Activated CD8-positive, alpha-beta T cell treated with anti-CD3 and anti-CD28 coated beads for 36 hours (primary cell): ENCODE measurements at regions not wholly inside any gene's neighbourhood (a gene's known extent, or its start where the extent isn't known, plus 50 kb on each side); places are given as distances from the start of the nearest gene placed in this dataset.

Source experiments
- ATAC-seq: fragments of 200-7000 bp; cut with Tn5 transposase; one replicate; pipeline ENCODE4 v1.10.0; 2021; ENCODE audit warnings: mild to moderate bottlenecking, moderate library complexity
- CTCF ChIA-PET: fragments of 350-600 bp; sonication (Branson Sonifier 250); formaldehyde crosslinking; loops from one replicate; lab custom pipeline; 2021; ENCODE audit warnings: antibody characterized with exemption; lab: Charles Lee
- POLR2A ChIA-PET: fragments of 350-600 bp; sonication (Branson Sonifier 250); formaldehyde crosslinking; loops from one replicate; lab custom pipeline; 2021; ENCODE audit warnings: antibody characterized with exemption; lab: Charles Lee
- DNase-seq: peaks from one replicate; pipeline ENCODE4 v3.0.0-alpha.2; 2020
- H3K27ac Mint-ChIP-seq: one replicate; pipeline ENCODE4 v1.8.0; 2021; ENCODE audit warnings: mild to moderate bottlenecking, mixed read lengths
- H3K27me3 Mint-ChIP-seq: one replicate; pipeline ENCODE4 v1.8.0; 2021; ENCODE audit warnings: mixed read lengths
- H3K36me3 Mint-ChIP-seq: one replicate; pipeline ENCODE4 v1.8.0; 2021; ENCODE audit warnings: low read depth, mixed read lengths
- H3K4me1 Mint-ChIP-seq: one replicate; pipeline ENCODE4 v1.8.0; 2021; ENCODE audit warnings: low read depth, mixed read lengths
- H3K4me3 Mint-ChIP-seq: one replicate; pipeline ENCODE4 v1.8.0; 2021; ENCODE audit warnings: mild to moderate bottlenecking, moderate library complexity, mixed read lengths
- H3K9me3 Mint-ChIP-seq: one replicate; pipeline ENCODE4 v1.8.0; 2021; ENCODE audit warnings: mixed read lengths
- CTCF ChIP-seq: fragments of 200-600 bp; IDR thresholded peaks from one replicate; pipeline ENCODE4 v1.8.0; 2022; ENCODE audit warnings: antibody characterized with exemption, mild to moderate bottlenecking
- intact Hi-C: fragments of 100-400 bp; cut with micrococcal nuclease; formaldehyde crosslinking; loops from one replicate; pipeline ENCODE4 v1.10.0; 2022

- no peaks in the 10 kb centered on the region for H3K9me3 Mint-ChIP-seq
- ATAC-seq (no peak), DNase-seq (no peak)
- intact Hi-C loops, result no loop called here
- H3K27me3 Mint-ChIP-seq, result no peaks in the 10 kb centered on the region
- peaks cover 8% of the 10 kb centered on the region for H3K4me1 Mint-ChIP-seq
- TF ChIP-seq CTCF, result no peak
- ChIA-PET CTCF (no interaction called here), POLR2A (interaction anchor here (0.8 to 0.9 kb wide), 2 partner anchors 10 to 242 kb away, joined by 3 read pairs; no protein-coding TSS in a partner anchor)
- H3K36me3 Mint-ChIP-seq, result no peaks in the 10 kb centered on the region
- no peak overlapping the region for H3K27ac Mint-ChIP-seq
- no peak overlapping the region for H3K4me3 Mint-ChIP-seq
These were observed 727.6 kb downstream of the VRK1 start for GRCh38 chr14:97524589-97525319.

GRCh38 chr14:97527993-97528392 lies 730.8 kb downstream of the VRK1 start:
- no peaks in the 10 kb centered on the region for H3K9me3 Mint-ChIP-seq
- ChIA-PET CTCF (no interaction called here), POLR2A (no interaction called here)
- H3K36me3 Mint-ChIP-seq, result no peaks in the 10 kb centered on the region
- ATAC-seq, result no peak
- H3K4me3 Mint-ChIP-seq, result no peak overlapping the region
- no peak for TF ChIP-seq CTCF
- no peak for DNase-seq
- peaks cover 8% of the 10 kb centered on the region for H3K4me1 Mint-ChIP-seq
- H3K27ac Mint-ChIP-seq, result no peak overlapping the region
- no peaks in the 10 kb centered on the region for H3K27me3 Mint-ChIP-seq
- intact Hi-C loops, result no loop called here

GRCh38 chr14:97532052-97532451 lies 734.9 kb downstream of the VRK1 start:
- ChIA-PET CTCF (no interaction called here), POLR2A (no interaction called here)
- Mint-ChIP-seq H3K9me3 (no peaks in the 10 kb centered on the region), H3K27me3 (no peaks in the 10 kb centered on the region), H3K27ac (no peak overlapping the region), H3K4me1 (no peaks in the 10 kb centered on the region), H3K4me3 (no peak overlapping the region), H3K36me3 (no peaks in the 10 kb centered on the region)
- no peak for TF ChIP-seq CTCF
- no peak for ATAC-seq
- intact Hi-C loops, result no loop called here
- no peak for DNase-seq

GRCh38 chr14:97536421-97536820 lies 739.2 kb downstream of the VRK1 start:
- H3K4me1 Mint-ChIP-seq, result no peaks in the 10 kb centered on the region
- POLR2A ChIA-PET, result no interaction called here
- ATAC-seq, result no peak

More at GRCh38 chr14:97536421-97536820, 739.2 kb downstream of the VRK1 start:
- CTCF ChIA-PET, result no interaction called here
- H3K27me3 Mint-ChIP-seq, result no peaks in the 10 kb centered on the region
- H3K27ac Mint-ChIP-seq, result no peak overlapping the region
- TF ChIP-seq CTCF, result no peak
- DNase-seq, result no peak
- H3K4me3 Mint-ChIP-seq, result no peak overlapping the region
- intact Hi-C loops, result no loop called here
- H3K36me3 Mint-ChIP-seq, result no peaks in the 10 kb centered on the region
- H3K9me3 Mint-ChIP-seq, result no peaks in the 10 kb centered on the region
